SU-DHL-6 (cell line): ENCODE measurements at regions not wholly inside any gene's neighbourhood (a gene's known extent, or its start where the extent isn't known, plus 50 kb on each side); places are given as distances from the start of the nearest gene placed in this dataset.

Experiments
- H2AFZ ChIP-seq: fragments of 200-600 bp; sonication (generic); 2 replicates; pipeline ENCODE4 v1.6.1; 2014; ENCODE audit warnings: low read depth, mild to moderate bottlenecking, moderate library complexity, mixed read lengths, antibody characterized with exemption, low read length; ENCODE audit not compliant: severe bottlenecking
- H3F3A ChIP-seq: fragments of 200-600 bp; shearing (Covaris generic); 2 replicates; pipeline ENCODE4 v1.6.0; 2016; ENCODE audit warnings: antibody characterized with exemption, mild to moderate bottlenecking; ENCODE audit not compliant: insufficient read depth
- H3K27ac ChIP-seq: fragments of 200-600 bp; sonication (generic); 2 replicates; pipeline ENCODE4 v1.5.1; 2016; ENCODE audit warnings: low read depth, mild to moderate bottlenecking, low read length, moderate library complexity, mixed read lengths
- H3K27me3 ChIP-seq: fragments of 200-600 bp; sonication (generic), shearing (Covaris generic); 2 replicates; pipeline ENCODE4 v1.6.0; 2014; ENCODE audit warnings: mild to moderate bottlenecking, low read length
- H3K36me3 ChIP-seq: fragments of 200-600 bp; sonication (generic); 2 replicates; pipeline ENCODE4 v1.6.1; 2014; ENCODE audit warnings: mild to moderate bottlenecking, low read length, mixed read lengths
- H3K4me2 ChIP-seq: fragments of 300-600, 200-600 bp; shearing (Covaris generic), sonication (generic); 2 replicates; pipeline ENCODE4 v1.6.0; 2014; ENCODE audit warnings: low read length, low read depth, mild to moderate bottlenecking; ENCODE audit not compliant: poor library complexity, severe bottlenecking
- H3K4me3 ChIP-seq: fragments of 200-600 bp; sonication (generic); 2 replicates; pipeline ENCODE4 v1.5.1; 2014; ENCODE audit warnings: antibody characterized with exemption, low read length, mild to moderate bottlenecking, mixed read lengths; ENCODE audit not compliant: insufficient read depth, poor library complexity, severe bottlenecking
- H3K79me2 ChIP-seq: fragments of 200-600 bp; sonication (generic); 2 replicates; pipeline ENCODE4 v1.6.1; 2014; ENCODE audit warnings: mild to moderate bottlenecking, low read length, moderate library complexity; ENCODE audit not compliant: insufficient read depth
- H3K9ac ChIP-seq: fragments of 200-600 bp; sonication (generic); 2 replicates; pipeline ENCODE4 v1.7.0; 2014; ENCODE audit warnings: mild to moderate bottlenecking, low read length
- H3K9me2 ChIP-seq: fragments of 200-600 bp; sonication (generic); replicated peaks from 2 replicates; pipeline ENCODE4 v1.6.1; 2014; ENCODE audit warnings: low read length; ENCODE audit not compliant: insufficient read depth
- H3K9me3 ChIP-seq: fragments of 200-600 bp; sonication (generic); 2 replicates; pipeline ENCODE4 v1.6.1; 2014; ENCODE audit warnings: low read length, mixed read lengths; ENCODE audit not compliant: insufficient read depth
- H4K20me1 ChIP-seq: fragments of 200-600 bp; sonication (generic); 2 replicates; pipeline ENCODE4 v1.6.1; 2014; ENCODE audit warnings: low read depth, mild to moderate bottlenecking, antibody characterized with exemption, low read length, moderate library complexity, mixed read lengths
- CTCF ChIP-seq: fragments of 200-600 bp; sonication (generic); IDR thresholded peaks from one replicate; pipeline ENCODE4 v1.5.1; 2017; ENCODE audit warnings: antibody characterized with exemption, mild to moderate bottlenecking, low read length, moderate library complexity; ENCODE audit not compliant: insufficient read depth, poor library complexity, severe bottlenecking
- EZH2phosphoT487 ChIP-seq: fragments of 200-600 bp; sonication (generic), shearing (Covaris generic); conservative IDR thresholded peaks from 2 replicates; pipeline ENCODE4 v1.6.1; 2018; ENCODE audit warnings: mild to moderate bottlenecking, antibody characterized with exemption, low read length, moderate library complexity, mixed read lengths

DNA sequence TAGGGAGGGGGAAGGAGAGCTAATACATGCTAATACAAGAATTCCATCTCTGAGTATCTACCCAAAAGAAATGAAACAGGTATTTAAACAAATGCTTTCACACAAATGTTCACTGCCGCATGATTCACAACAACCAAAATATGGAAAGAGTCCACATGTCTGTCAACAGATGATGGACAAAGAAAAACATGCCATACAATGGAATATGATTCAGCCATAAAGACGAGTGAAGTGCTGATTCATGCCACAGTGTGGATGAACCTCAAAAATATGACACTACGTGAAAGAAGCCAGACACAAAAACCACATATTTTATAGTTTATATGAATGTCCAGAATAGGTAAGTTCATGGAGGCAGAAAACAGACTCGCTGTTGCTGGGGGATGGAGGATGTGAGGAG is 321.4 kb downstream of the FOXL1 start:
- no peak overlapping the region for H2AFZ ChIP-seq
- H3K9me3 ChIP-seq: no peaks in the 10 kb centered on the region
- no peaks in the 10 kb centered on the region for H3F3A ChIP-seq
- no peak for TF ChIP-seq EZH2phosphoT487
- no peak for TF ChIP-seq CTCF
- no peak overlapping the region for H3K4me2 ChIP-seq
- H3K36me3 ChIP-seq: no peaks in the 10 kb centered on the region
- no peaks in the 10 kb centered on the region for H3K79me2 ChIP-seq
- H3K9ac ChIP-seq: no peak overlapping the region
- no peaks in the 10 kb centered on the region for H4K20me1 ChIP-seq
- no peak overlapping the region for H3K4me3 ChIP-seq
- no peaks in the 10 kb centered on the region for H3K27me3 ChIP-seq
- no peaks in the 10 kb centered on the region for H3K9me2 ChIP-seq
- no peak overlapping the region for H3K27ac ChIP-seq

DNA sequence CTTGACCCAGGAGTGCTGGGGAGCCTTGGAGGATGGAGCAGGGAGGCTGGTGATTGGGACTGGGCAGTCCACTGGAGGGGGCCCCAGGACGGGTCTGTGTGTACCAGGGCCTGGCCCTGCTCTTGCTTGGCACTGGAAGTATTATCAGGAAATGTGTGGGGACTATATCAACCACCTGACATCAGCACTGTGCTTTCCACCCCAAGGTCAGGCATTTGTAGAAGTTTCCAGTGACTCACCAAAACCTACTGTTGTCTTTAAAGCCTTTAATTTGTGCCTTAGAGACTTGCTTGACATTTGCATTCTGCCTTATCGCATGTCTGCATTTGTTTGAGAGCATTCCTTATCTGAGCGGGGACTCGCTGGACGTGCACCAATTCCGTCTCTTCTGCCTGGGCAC is 323.1 kb downstream of the FOXL1 start:
- Histone ChIP-seq H2AFZ (no peak overlapping the region), H3F3A (no peaks in the 10 kb centered on the region), H3K27ac (no peak overlapping the region), H3K4me2 (no peak overlapping the region), H3K9ac (no peak overlapping the region), H3K36me3 (no peaks in the 10 kb centered on the region), H3K79me2 (no peaks in the 10 kb centered on the region), H3K4me3 (no peak overlapping the region), H3K9me2 (no peaks in the 10 kb centered on the region), H3K9me3 (no peaks in the 10 kb centered on the region), H4K20me1 (no peaks in the 10 kb centered on the region), H3K27me3 (no peaks in the 10 kb centered on the region)
- TF ChIP-seq CTCF: no peak
- TF ChIP-seq EZH2phosphoT487: no peak

- no peak overlapping the region for H2AFZ ChIP-seq
- no peaks in the 10 kb centered on the region for H3K9me2 ChIP-seq
- no peak overlapping the region for H3K9ac ChIP-seq
- H3K27ac ChIP-seq: no peak overlapping the region
- H4K20me1 ChIP-seq: no peaks in the 10 kb centered on the region
- no peaks in the 10 kb centered on the region for H3K27me3 ChIP-seq
- H3K9me3 ChIP-seq: no peaks in the 10 kb centered on the region
- no peaks in the 10 kb centered on the region for H3K36me3 ChIP-seq
- no peak overlapping the region for H3K4me2 ChIP-seq
- TF ChIP-seq CTCF (no peak), EZH2phosphoT487 (no peak)
- no peaks in the 10 kb centered on the region for H3K79me2 ChIP-seq
- H3F3A ChIP-seq: no peaks in the 10 kb centered on the region
- no peak overlapping the region for H3K4me3 ChIP-seq
Observed at GRCh38 chr16:86902656-86903001, 324.3 kb downstream of the FOXL1 start.

- no peak overlapping the region for H2AFZ ChIP-seq
- TF ChIP-seq CTCF: no peak
- no peak for TF ChIP-seq EZH2phosphoT487
- no peak overlapping the region for H3K4me2 ChIP-seq
- H3K36me3 ChIP-seq: no peaks in the 10 kb centered on the region
- no peaks in the 10 kb centered on the region for H3F3A ChIP-seq
- H3K79me2 ChIP-seq: no peaks in the 10 kb centered on the region
- no peaks in the 10 kb centered on the region for H4K20me1 ChIP-seq
- H3K27me3 ChIP-seq: no peaks in the 10 kb centered on the region
- no peaks in the 10 kb centered on the region for H3K9me3 ChIP-seq
- H3K9me2 ChIP-seq: no peaks in the 10 kb centered on the region
- no peak overlapping the region for H3K4me3 ChIP-seq
- no peak overlapping the region for H3K9ac ChIP-seq
- no peak overlapping the region for H3K27ac ChIP-seq
Observed at GRCh38 chr16:86903068-86903467, 324.7 kb downstream of the FOXL1 start.
